Endothelial cell (in vitro differentiated cells): ENCODE measurements at regions not wholly inside any gene's neighbourhood (a gene's known extent, or its start where the extent isn't known, plus 50 kb on each side); places are given as distances from the start of the nearest gene placed in this dataset.

Experiments
- DNase-seq: peaks from one replicate; pipeline ENCODE4 v3.0.0; 2021; ENCODE audit warnings: low spot score
- H3K27ac Mint-ChIP-seq: one replicate; pipeline ENCODE4 v1.8.0; 2021; ENCODE audit warnings: mixed read lengths, inconsistent platforms; ENCODE audit not compliant: unreplicated experiment
- H3K27me3 Mint-ChIP-seq: one replicate; pipeline ENCODE4 v1.8.0; 2021; ENCODE audit warnings: mild to moderate bottlenecking, moderate library complexity, mixed read lengths, inconsistent platforms; ENCODE audit not compliant: unreplicated experiment
- H3K36me3 Mint-ChIP-seq: one replicate; pipeline ENCODE4 v1.8.0; 2021; ENCODE audit warnings: mild to moderate bottlenecking, low read depth, mixed read lengths, inconsistent platforms; ENCODE audit not compliant: unreplicated experiment
- H3K4me1 Mint-ChIP-seq: one replicate; pipeline ENCODE4 v1.8.0; 2021; ENCODE audit warnings: mild to moderate bottlenecking, mixed read lengths, inconsistent platforms; ENCODE audit not compliant: unreplicated experiment
- H3K4me3 Mint-ChIP-seq: one replicate; pipeline ENCODE4 v1.8.0; 2021; ENCODE audit warnings: mild to moderate bottlenecking, mixed read lengths, inconsistent platforms; ENCODE audit not compliant: unreplicated experiment
- H3K9me3 Mint-ChIP-seq: one replicate; pipeline ENCODE4 v1.8.0; 2021; ENCODE audit warnings: mixed read lengths, inconsistent platforms; ENCODE audit not compliant: unreplicated experiment
- TF ChIP-seq, protein P1 (sequence below): fragments of 200-600 bp; sonication (generic); IDR thresholded peaks from one replicate; pipeline ENCODE4 v1.5.0; 2021; ENCODE audit warnings: antibody characterized with exemption; ENCODE audit not compliant: unreplicated experiment

DNA sequence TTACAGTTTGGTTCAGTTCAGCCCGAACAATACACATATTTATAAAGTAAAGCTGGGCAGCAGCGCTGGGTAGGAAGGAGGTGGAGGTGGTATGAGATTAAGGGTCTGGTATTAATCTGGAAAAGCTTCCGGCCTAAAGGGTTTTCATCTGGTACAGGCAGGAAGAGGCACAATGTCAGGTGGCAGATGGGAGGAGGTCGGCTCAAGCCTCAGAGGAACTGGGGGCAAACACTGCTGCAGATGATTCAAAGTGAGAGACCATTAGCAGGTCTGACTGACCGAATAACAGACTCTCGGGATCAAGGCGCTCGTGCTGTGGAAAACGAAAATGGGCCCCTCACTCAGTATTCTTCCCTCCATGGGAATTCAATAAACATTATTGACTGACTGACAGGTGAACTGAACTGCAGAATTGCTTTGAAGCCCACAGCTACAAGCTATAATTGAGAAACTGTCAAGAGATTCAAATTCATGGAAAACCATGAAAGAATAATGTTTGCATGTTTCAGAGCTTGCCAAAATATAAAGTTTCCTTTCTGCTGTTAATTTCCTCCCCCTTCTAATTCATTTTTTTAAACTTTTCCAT, 75.3 kb downstream of the TMEM167A start:
- H3K4me1 Mint-ChIP-seq = peaks cover 13% of the 10 kb centered on the region
- DNase-seq = no peak
- no peak overlapping the region for H3K27ac Mint-ChIP-seq
- no peaks in the 10 kb centered on the region for H3K27me3 Mint-ChIP-seq
- no peaks in the 10 kb centered on the region for H3K9me3 Mint-ChIP-seq
- TF ChIP-seq, protein P1, sequence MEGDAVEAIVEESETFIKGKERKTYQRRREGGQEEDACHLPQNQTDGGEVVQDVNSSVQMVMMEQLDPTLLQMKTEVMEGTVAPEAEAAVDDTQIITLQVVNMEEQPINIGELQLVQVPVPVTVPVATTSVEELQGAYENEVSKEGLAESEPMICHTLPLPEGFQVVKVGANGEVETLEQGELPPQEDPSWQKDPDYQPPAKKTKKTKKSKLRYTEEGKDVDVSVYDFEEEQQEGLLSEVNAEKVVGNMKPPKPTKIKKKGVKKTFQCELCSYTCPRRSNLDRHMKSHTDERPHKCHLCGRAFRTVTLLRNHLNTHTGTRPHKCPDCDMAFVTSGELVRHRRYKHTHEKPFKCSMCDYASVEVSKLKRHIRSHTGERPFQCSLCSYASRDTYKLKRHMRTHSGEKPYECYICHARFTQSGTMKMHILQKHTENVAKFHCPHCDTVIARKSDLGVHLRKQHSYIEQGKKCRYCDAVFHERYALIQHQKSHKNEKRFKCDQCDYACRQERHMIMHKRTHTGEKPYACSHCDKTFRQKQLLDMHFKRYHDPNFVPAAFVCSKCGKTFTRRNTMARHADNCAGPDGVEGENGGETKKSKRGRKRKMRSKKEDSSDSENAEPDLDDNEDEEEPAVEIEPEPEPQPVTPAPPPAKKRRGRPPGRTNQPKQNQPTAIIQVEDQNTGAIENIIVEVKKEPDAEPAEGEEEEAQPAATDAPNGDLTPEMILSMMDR = no peak
- no peak overlapping the region for H3K4me3 Mint-ChIP-seq
- no peaks in the 10 kb centered on the region for H3K36me3 Mint-ChIP-seq

DNA sequence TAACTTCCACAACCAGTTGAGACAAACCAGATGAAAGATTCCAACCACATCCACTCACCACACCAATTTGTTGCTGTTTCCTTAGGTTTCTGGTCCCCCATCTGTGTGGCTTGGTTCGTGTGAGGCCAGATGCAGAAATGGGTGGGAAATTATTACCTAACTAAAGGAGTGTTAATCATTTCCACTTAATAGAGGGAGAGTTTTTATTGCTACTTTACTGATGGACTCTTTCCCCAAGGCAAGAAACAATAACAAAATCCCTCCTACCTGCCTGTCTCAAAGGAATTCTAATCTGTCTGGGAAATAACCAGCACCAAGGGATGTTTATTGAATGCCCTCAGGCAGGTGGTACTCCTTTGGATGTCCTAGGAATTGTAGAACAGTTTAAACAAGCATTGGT, 76.3 kb downstream of the TMEM167A start:
- Mint-ChIP-seq H3K4me3 (no peak overlapping the region), H3K4me1 (peaks cover 13% of the 10 kb centered on the region), H3K9me3 (no peaks in the 10 kb centered on the region), H3K27ac (no peak overlapping the region), H3K27me3 (no peaks in the 10 kb centered on the region), H3K36me3 (no peaks in the 10 kb centered on the region)
- TF ChIP-seq, protein P1 = no peak
- DNase-seq = no peak

DNA sequence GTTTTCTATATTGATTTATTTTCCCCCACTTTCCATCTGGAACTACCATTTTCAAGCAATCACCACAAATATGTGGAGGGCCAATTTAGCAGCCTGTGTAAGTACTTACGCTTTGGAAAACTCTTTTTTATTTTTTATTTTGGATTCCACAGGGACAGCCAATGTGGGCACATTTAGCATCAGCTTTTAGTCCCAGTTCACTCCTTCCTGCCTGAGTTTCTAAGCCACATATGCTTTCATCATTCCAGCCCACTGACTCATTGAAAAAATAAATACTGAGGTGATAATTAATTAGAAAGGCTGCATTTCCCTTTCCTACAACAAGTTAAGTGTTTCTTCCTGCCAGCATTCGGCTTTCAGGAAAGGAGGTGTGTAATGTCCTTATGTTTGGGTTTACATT, 76.8 kb downstream of the TMEM167A start:
- H3K4me1 Mint-ChIP-seq = peaks cover 13% of the 10 kb centered on the region
- no peak for DNase-seq
- no peaks in the 10 kb centered on the region for H3K36me3 Mint-ChIP-seq
- H3K27me3 Mint-ChIP-seq = no peaks in the 10 kb centered on the region
- no peaks in the 10 kb centered on the region for H3K9me3 Mint-ChIP-seq
- no peak overlapping the region for H3K27ac Mint-ChIP-seq
- H3K4me3 Mint-ChIP-seq = no peak overlapping the region
- TF ChIP-seq, protein P1 = no peak

DNA sequence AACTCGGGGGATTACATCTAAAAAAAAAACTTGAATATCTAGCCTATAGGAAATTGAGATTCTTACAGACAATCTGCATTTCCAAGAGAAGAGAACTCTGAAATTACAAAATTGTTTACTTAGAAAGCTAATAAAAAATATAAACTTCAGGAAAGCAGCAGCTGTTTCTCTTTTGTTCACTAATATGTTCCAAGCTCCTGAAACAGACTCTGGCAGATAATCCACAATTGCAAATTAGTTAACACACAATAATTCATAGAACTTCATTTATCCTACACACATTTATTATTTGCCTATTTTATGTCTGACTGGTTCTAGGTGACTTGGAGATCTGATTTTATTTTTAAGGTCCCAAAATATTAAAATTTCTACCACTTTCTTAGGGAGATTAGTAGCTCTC, 83.8 kb downstream of the TMEM167A start:
- H3K4me3 Mint-ChIP-seq = no peak overlapping the region
- TF ChIP-seq, protein P1 = no peak

DNA sequence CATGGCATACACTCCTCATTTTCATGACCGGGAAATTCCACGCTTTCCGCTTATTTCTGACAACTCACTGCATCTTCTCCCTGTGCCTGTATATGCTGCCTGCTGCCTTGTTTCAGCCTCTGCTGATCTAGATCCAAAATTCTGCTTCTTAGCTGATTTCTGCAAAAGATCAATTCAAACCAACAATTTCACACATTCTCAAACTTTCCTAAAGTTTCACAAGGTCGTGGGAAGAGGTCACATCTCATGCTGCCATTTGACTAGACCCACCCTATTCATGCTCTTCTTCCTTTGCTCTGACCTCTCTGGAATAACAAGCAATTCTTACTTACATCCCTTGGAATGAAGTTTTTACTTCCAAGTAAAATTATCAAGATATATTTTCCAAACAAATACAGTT, 84.5 kb downstream of the TMEM167A start:
- no peak for DNase-seq
- H3K27ac Mint-ChIP-seq = no peak overlapping the region
- no peaks in the 10 kb centered on the region for H3K9me3 Mint-ChIP-seq
- H3K4me3 Mint-ChIP-seq = no peak overlapping the region
- H3K4me1 Mint-ChIP-seq = no peaks in the 10 kb centered on the region
- TF ChIP-seq, protein P1 = no peak
- no peaks in the 10 kb centered on the region for H3K36me3 Mint-ChIP-seq
- no peaks in the 10 kb centered on the region for H3K27me3 Mint-ChIP-seq

More for the DNA sequence above, 83.8 kb downstream of the TMEM167A start:
- no peaks in the 10 kb centered on the region for H3K9me3 Mint-ChIP-seq
- H3K36me3 Mint-ChIP-seq = no peaks in the 10 kb centered on the region
- no peaks in the 10 kb centered on the region for H3K4me1 Mint-ChIP-seq
- H3K27ac Mint-ChIP-seq = no peak overlapping the region
- no peaks in the 10 kb centered on the region for H3K27me3 Mint-ChIP-seq
- DNase-seq = no peak
